ENCODE measurements at regions not wholly inside any gene's neighbourhood (a gene's known extent, or its start where the extent isn't known, plus 50 kb on each side); places are given as distances from the start of the nearest gene placed in this dataset.

- intact Hi-C loops (cut with micrococcal nuclease), result no loop called here
- dilution Hi-C loops (cut with MboI; ENCODE audit: extremely low pct_ligation_motif_present, low sequenced_read_pairs), result no loop called here
- H3K79me2 ChIP-seq (ENCODE audit: control insufficient read depth, insufficient read depth, low read length), result no peaks in the 10 kb centered on the region
- ChIA-PET POLR2A (no interaction called here), CTCF (no interaction called here)
- no peak overlapping the region for H3K4me3 ChIP-seq (replicated peaks in 1 of 3; ENCODE audit: insufficient read depth in 1 of 3, low read depth in 1 of 3, low read length in 3 of 3)
- H3K36me3 ChIP-seq (ENCODE audit: control insufficient read depth in 2 of 2, extremely low read depth in 1 of 2, insufficient read depth in 2 of 2, low read length in 2 of 2), result no peaks in the 10 kb centered on the region
- H3K27me3 ChIP-seq (ENCODE audit: control insufficient read depth in 2 of 2, insufficient read depth in 2 of 2, low read length in 2 of 2), result no peaks in the 10 kb centered on the region
- BruUV-seq (replicated peaks), result no TSS peak
- H3K9me3 ChIP-seq (replicated peaks; ENCODE audit: control insufficient read depth, insufficient read depth, low read length), result no peaks in the 10 kb centered on the region
- H3K9me1 ChIP-seq (replicated peaks; ENCODE audit: control insufficient read depth, extremely low read depth, insufficient read depth, low read length), result no peaks in the 10 kb centered on the region
- DNase-seq (ENCODE audit: low read depth, low spot score) (no peak), FAIRE-seq (no peak)
- no peak overlapping the region for H3K4me2 ChIP-seq (ENCODE audit: insufficient read depth, low read length)
- no peak overlapping the region for H3K9ac ChIP-seq (replicated peaks; ENCODE audit: extremely low read depth, insufficient read depth, low read length)
- no peaks in the 10 kb centered on the region for H3K4me1 ChIP-seq (ENCODE audit: control insufficient read depth, extremely low read depth, insufficient read depth, low read length)
- no peak overlapping the region for H3K27ac ChIP-seq (ENCODE audit: insufficient read depth, low read depth, low read length)
- H4K20me1 ChIP-seq (replicated peaks; ENCODE audit: control insufficient read depth, extremely low read depth, insufficient read depth, low read length), result no peaks in the 10 kb centered on the region
- no peak for TF ChIP-seq POLR2AphosphoS5 (IDR thresholded peaks at IDR 0.05; ENCODE audit: insufficient read depth, low read depth, low read length)
- TF ChIP-seq JUN (IDR thresholded peaks at IDR 0.05; ENCODE audit: borderline replicate concordance, insufficient read depth, insufficient read length, low read depth), result no peak
- H2AFZ ChIP-seq (ENCODE audit: low read depth, low read length), result no peak overlapping the region
Observed at GRCh38 chr5:110063640-110064602, 374.2 kb downstream of the MAN2A1 start.

GRCh38 chr5:110064603-110065268, 375.0 kb downstream of the MAN2A1 start:
- Histone ChIP-seq H3K9ac (replicated peaks; ENCODE audit: extremely low read depth, insufficient read depth, low read length) (no peak overlapping the region), H3K27me3 (ENCODE audit: control insufficient read depth in 2 of 2, insufficient read depth in 2 of 2, low read length in 2 of 2) (no peaks in the 10 kb centered on the region), H3K79me2 (ENCODE audit: control insufficient read depth, insufficient read depth, low read length) (no peaks in the 10 kb centered on the region), H3K9me1 (replicated peaks; ENCODE audit: control insufficient read depth, extremely low read depth, insufficient read depth, low read length) (no peaks in the 10 kb centered on the region), H3K4me3 (replicated peaks in 1 of 3; ENCODE audit: insufficient read depth in 1 of 3, low read depth in 1 of 3, low read length in 3 of 3) (no peak overlapping the region), H3K36me3 (ENCODE audit: control insufficient read depth in 2 of 2, extremely low read depth in 1 of 2, insufficient read depth in 2 of 2, low read length in 2 of 2) (no peaks in the 10 kb centered on the region), H2AFZ (ENCODE audit: low read depth, low read length) (no peak overlapping the region), H3K4me2 (ENCODE audit: insufficient read depth, low read length) (no peak overlapping the region), H3K4me1 (ENCODE audit: control insufficient read depth, extremely low read depth, insufficient read depth, low read length) (no peaks in the 10 kb centered on the region), H3K27ac (ENCODE audit: insufficient read depth, low read depth, low read length) (no peak overlapping the region), H4K20me1 (replicated peaks; ENCODE audit: control insufficient read depth, extremely low read depth, insufficient read depth, low read length) (no peaks in the 10 kb centered on the region), H3K9me3 (replicated peaks; ENCODE audit: control insufficient read depth, insufficient read depth, low read length) (no peaks in the 10 kb centered on the region)
- no TSS peak for BruUV-seq (replicated peaks)
- DNase-seq (ENCODE audit: low read depth, low spot score) (no peak), FAIRE-seq (no peak)
- dilution Hi-C loops (cut with MboI; ENCODE audit: extremely low pct_ligation_motif_present, low sequenced_read_pairs) (no loop called here), intact Hi-C loops (cut with micrococcal nuclease) (no loop called here)
- POLR2A ChIA-PET, result no interaction called here
- TF ChIP-seq JUN (IDR thresholded peaks at IDR 0.05; ENCODE audit: borderline replicate concordance, insufficient read depth, insufficient read length, low read depth) (no peak), EZH2 (IDR thresholded peaks at IDR 0.05; ENCODE audit: borderline replicate concordance, low read depth, low read length, severe bottlenecking) (no peak), MYC (IDR thresholded peaks at IDR 0.05; ENCODE audit: low read depth, low read length) (no peak), MAX (IDR thresholded peaks at IDR 0.05; ENCODE audit: insufficient read depth, insufficient read length) (no peak)
- CTCF ChIA-PET, result no interaction called here

Data from endothelial cell of umbilical vein (primary cell).